ENCODE measurements at regions not wholly inside any gene's neighbourhood (a gene's known extent, or its start where the extent isn't known, plus 50 kb on each side); places are given as distances from the start of the nearest gene placed in this dataset.

DNA sequence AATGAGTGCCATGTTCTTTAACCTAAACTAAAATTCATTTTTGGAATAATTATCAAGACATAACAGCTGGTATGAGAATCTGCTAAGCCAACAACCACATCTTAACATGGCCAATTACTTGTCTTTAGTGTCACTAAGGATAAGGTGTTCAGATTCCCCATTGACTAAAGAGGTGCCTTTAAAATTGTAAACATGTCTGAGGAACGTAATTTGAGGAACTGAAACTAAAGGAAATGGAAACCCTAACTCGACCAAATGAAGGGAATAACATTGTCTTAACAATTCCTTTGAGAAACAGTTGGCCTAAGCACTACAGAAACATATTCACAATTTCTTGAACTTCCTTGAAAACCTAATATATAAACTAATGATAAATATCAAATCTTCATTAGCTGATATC lies 355.4 kb upstream of the GULP1 start:
- TF ChIP-seq BACH2 (CRISPR knock-in tag; IDR thresholded peaks at IDR 0.05; ENCODE audit: borderline replicate concordance) (no peak), SNAI2 (CRISPR knock-in tag; IDR thresholded peaks at IDR 0.05) (no peak), ESRRG (CRISPR knock-in tag; IDR thresholded peaks at IDR 0.05) (no peak), ZNF70 (CRISPR knock-in tag; IDR thresholded peaks at IDR 0.05) (no peak), ZNF565 (CRISPR knock-in tag; conservative IDR thresholded peaks at IDR 0.05; ENCODE audit: low read depth) (no peak), ZFP3 (CRISPR knock-in tag; IDR thresholded peaks at IDR 0.05) (no peak), ZFP30 (CRISPR knock-in tag; IDR thresholded peaks at IDR 0.05) (no peak), ZC3H10 (CRISPR knock-in tag; IDR thresholded peaks at IDR 0.05) (no peak)
- TF ChIP-seq, protein P1, sequence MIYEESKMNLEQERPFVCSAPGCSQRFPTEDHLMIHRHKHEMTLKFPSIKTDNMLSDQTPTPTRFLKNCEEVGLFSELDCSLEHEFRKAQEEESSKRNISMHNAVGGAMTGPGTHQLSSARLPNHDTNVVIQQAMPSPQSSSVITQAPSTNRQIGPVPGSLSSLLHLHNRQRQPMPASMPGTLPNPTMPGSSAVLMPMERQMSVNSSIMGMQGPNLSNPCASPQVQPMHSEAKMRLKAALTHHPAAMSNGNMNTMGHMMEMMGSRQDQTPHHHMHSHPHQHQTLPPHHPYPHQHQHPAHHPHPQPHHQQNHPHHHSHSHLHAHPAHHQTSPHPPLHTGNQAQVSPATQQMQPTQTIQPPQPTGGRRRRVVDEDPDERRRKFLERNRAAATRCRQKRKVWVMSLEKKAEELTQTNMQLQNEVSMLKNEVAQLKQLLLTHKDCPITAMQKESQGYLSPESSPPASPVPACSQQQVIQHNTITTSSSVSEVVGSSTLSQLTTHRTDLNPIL (CRISPR knock-in tag; IDR thresholded peaks at IDR 0.05; ENCODE audit: low read depth), result no peak
- TF ChIP-seq, protein P2, sequence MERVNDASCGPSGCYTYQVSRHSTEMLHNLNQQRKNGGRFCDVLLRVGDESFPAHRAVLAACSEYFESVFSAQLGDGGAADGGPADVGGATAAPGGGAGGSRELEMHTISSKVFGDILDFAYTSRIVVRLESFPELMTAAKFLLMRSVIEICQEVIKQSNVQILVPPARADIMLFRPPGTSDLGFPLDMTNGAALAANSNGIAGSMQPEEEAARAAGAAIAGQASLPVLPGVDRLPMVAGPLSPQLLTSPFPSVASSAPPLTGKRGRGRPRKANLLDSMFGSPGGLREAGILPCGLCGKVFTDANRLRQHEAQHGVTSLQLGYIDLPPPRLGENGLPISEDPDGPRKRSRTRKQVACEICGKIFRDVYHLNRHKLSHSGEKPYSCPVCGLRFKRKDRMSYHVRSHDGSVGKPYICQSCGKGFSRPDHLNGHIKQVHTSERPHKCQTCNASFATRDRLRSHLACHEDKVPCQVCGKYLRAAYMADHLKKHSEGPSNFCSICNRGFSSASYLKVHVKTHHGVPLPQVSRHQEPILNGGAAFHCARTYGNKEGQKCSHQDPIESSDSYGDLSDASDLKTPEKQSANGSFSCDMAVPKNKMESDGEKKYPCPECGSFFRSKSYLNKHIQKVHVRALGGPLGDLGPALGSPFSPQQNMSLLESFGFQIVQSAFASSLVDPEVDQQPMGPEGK (CRISPR knock-in tag; IDR thresholded peaks at IDR 0.05; ENCODE audit: borderline replicate concordance), result no peak
- TF ChIP-seq, protein P3, sequence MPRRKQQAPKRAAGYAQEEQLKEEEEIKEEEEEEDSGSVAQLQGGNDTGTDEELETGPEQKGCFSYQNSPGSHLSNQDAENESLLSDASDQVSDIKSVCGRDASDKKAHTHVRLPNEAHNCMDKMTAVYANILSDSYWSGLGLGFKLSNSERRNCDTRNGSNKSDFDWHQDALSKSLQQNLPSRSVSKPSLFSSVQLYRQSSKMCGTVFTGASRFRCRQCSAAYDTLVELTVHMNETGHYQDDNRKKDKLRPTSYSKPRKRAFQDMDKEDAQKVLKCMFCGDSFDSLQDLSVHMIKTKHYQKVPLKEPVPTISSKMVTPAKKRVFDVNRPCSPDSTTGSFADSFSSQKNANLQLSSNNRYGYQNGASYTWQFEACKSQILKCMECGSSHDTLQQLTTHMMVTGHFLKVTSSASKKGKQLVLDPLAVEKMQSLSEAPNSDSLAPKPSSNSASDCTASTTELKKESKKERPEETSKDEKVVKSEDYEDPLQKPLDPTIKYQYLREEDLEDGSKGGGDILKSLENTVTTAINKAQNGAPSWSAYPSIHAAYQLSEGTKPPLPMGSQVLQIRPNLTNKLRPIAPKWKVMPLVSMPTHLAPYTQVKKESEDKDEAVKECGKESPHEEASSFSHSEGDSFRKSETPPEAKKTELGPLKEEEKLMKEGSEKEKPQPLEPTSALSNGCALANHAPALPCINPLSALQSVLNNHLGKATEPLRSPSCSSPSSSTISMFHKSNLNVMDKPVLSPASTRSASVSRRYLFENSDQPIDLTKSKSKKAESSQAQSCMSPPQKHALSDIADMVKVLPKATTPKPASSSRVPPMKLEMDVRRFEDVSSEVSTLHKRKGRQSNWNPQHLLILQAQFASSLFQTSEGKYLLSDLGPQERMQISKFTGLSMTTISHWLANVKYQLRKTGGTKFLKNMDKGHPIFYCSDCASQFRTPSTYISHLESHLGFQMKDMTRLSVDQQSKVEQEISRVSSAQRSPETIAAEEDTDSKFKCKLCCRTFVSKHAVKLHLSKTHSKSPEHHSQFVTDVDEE (CRISPR knock-in tag; IDR thresholded peaks at IDR 0.05), result no peak
- TF ChIP-seq, protein P4, sequence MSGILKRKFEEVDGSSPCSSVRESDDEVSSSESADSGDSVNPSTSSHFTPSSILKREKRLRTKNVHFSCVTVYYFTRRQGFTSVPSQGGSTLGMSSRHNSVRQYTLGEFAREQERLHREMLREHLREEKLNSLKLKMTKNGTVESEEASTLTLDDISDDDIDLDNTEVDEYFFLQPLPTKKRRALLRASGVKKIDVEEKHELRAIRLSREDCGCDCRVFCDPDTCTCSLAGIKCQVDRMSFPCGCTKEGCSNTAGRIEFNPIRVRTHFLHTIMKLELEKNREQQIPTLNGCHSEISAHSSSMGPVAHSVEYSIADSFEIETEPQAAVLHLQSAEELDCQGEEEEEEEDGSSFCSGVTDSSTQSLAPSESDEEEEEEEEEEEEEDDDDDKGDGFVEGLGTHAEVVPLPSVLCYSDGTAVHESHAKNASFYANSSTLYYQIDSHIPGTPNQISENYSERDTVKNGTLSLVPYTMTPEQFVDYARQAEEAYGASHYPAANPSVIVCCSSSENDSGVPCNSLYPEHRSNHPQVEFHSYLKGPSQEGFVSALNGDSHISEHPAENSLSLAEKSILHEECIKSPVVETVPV (CRISPR knock-in tag; IDR thresholded peaks at IDR 0.05), result no peak

Data from SK-N-SH treated with all-trans-retinoic acid at 6 μM for 48 hours (cell line).